Activated T-cell treated with anti-CD3 and anti-CD28 coated beads, Interleukin-2, amount 50 U/mL, for 72 hours (primary cell): ENCODE measurements at regions not wholly inside any gene's neighbourhood (a gene's known extent, or its start where the extent isn't known, plus 50 kb on each side); places are given as distances from the start of the nearest gene placed in this dataset.
A peak's percentile ranks its signal among the peaks of the same experiment; 100 is the strongest.

Source experiments
- ATAC-seq, 2 donors: fragments of 150-1000 bp; cut with Tn5 transposase; replicated peaks in 1 of 2; 2 replicates each; pipeline ENCODE4 v1.10.0; 2021; ENCODE audit warnings: moderate library complexity in 2 of 2, mild to moderate bottlenecking in 1 of 2
- DNase-seq, 2 donors: peaks; one replicate each; pipeline ENCODE4 v3.0.0; 2021 to 2022; ENCODE audit warnings: mixed read lengths in 1 of 2
- H3K27ac Mint-ChIP-seq: one replicate; pipeline ENCODE4 v1.8.0; 2022; ENCODE audit warnings: mild to moderate bottlenecking, moderate library complexity, mixed read lengths
- H3K27me3 Mint-ChIP-seq: one replicate; pipeline ENCODE4 v1.8.0; 2022; ENCODE audit warnings: low read depth, mixed read lengths
- H3K36me3 Mint-ChIP-seq, 2 donors: one replicate each; pipeline ENCODE4 v1.8.0; 2022; ENCODE audit warnings: mixed read lengths in 2 of 2, mild to moderate bottlenecking in 1 of 2; ENCODE audit not compliant: insufficient read depth in 2 of 2
- H3K4me1 Mint-ChIP-seq: one replicate; pipeline ENCODE4 v1.8.0; 2022; ENCODE audit warnings: low read depth, mixed read lengths
- H3K4me3 Mint-ChIP-seq, 2 donors: one replicate each; pipeline ENCODE4 v1.8.0; 2022; ENCODE audit warnings: mild to moderate bottlenecking in 2 of 2, mixed read lengths in 2 of 2, moderate library complexity in 2 of 2
- H3K9me3 Mint-ChIP-seq, 2 donors: one replicate each; pipeline ENCODE4 v1.8.0; 2022; ENCODE audit warnings: mixed read lengths in 2 of 2

DNA sequence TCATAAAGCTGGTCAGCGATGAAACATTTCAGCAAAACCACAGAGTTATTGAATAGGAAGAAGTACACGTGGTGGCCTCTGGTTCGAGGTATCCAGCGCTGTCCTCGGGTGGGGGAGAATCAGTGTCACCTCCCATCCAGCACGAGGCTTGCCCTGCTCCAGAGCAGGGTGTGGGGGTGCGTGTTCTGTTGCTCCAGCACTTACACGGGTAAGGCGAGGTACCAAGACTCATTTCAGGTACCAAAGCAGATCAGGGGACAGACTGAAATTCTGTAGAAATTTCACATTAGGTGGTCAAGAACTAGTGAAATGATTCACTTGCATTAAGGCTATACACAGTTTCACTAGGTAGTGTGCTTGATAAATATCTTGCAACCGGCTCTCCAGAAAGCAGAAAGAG, 164.2 kb upstream of the SOX1 start:
- ATAC-seq (no peak), DNase-seq (no peak)
- Mint-ChIP-seq H3K9me3 (peaks cover 3% of the 10 kb centered on the region in 2 donors), H3K4me3 (no peak overlapping the region), H3K27me3 (no peaks in the 10 kb centered on the region), H3K27ac (no peak overlapping the region), H3K36me3 (no peaks in the 10 kb centered on the region), H3K4me1 (no peaks in the 10 kb centered on the region)

DNA sequence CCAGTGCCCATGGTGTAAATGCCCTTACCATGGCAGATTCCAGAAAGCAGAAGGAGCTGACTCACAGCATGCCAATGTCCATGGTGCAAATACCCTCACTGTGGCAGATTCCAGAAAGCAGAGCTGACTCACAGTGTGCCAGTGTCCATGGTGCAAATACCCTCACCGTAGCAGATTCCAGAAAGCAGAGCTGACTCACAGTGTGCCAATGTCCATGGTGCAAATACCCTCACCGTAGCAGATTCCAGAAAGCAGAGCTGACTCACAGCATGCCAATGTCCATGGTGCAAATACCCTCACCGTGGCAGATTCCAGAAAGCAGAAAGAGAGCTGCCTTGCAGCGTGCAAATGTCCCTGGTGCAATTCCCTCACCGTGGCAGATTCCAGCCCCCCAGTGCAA, 163.8 kb upstream of the SOX1 start:
- H3K27ac Mint-ChIP-seq, result no peak overlapping the region
- no peaks in the 10 kb centered on the region for H3K27me3 Mint-ChIP-seq
- ATAC-seq (no peak), DNase-seq (no peak)
- no peaks in the 10 kb centered on the region for H3K4me1 Mint-ChIP-seq
- no peak overlapping the region for H3K4me3 Mint-ChIP-seq
- peaks cover 3% of the 10 kb centered on the region in 2 donors for H3K9me3 Mint-ChIP-seq
- H3K36me3 Mint-ChIP-seq, result no peaks in the 10 kb centered on the region

DNA sequence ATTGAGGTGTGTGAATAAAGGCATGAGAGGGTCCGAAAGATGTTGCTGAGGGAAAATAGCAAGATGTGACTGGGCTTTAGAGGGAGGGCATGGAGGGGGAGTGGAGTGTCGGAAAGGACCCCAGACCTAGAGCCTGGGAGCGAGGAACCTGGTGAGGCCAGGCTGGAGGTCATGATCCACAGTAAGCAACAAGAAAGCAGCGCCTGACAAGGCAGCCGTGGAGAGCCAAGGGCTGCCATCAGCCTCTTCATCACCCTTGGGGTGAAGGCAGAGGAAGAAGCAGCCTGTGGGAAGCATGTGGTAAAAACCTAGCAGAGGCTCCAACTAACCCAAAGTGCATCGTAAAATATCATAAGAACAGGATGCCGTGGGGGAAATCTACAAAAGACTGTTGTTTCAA, 162.8 kb upstream of the SOX1 start:
- no peak for ATAC-seq
- H3K36me3 Mint-ChIP-seq, result no peaks in the 10 kb centered on the region
- peaks cover 3% of the 10 kb centered on the region in 2 donors for H3K9me3 Mint-ChIP-seq

GRCh38 chr13:111904701-111905608, 162.0 kb upstream of the SOX1 start:
- no peaks in the 10 kb centered on the region for H3K36me3 Mint-ChIP-seq
- ATAC-seq, result no peak
- H3K4me1 Mint-ChIP-seq, result no peaks in the 10 kb centered on the region
- H3K4me3 Mint-ChIP-seq, result no peak overlapping the region
- H3K9me3 Mint-ChIP-seq, result peaks cover 3% of the 10 kb centered on the region in 2 donors
- H3K27me3 Mint-ChIP-seq, result no peaks in the 10 kb centered on the region
- H3K27ac Mint-ChIP-seq, result no peak overlapping the region
- no peak for DNase-seq

More for the DNA sequence above, 162.8 kb upstream of the SOX1 start:
- H3K27ac Mint-ChIP-seq, result no peak overlapping the region
- no peak for DNase-seq
- H3K4me3 Mint-ChIP-seq, result no peak overlapping the region
- H3K4me1 Mint-ChIP-seq, result no peaks in the 10 kb centered on the region
- no peaks in the 10 kb centered on the region for H3K27me3 Mint-ChIP-seq

DNA sequence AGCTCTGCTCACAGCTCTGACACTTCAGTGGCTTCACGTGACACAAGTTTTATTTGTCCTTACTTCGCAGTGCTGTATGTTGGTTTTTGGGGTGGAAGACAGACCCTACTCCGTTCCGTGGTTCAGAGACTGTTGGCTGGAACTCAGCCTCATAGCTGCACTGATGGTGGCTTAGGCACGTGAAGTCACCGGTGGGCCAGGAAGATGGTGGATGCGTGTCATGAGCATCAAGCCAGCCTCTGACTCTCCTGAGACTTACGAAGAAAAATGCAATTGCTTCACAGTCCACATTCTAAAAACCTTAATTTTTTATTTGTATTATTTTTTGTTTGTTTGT, 161.4 kb upstream of the SOX1 start:
- Mint-ChIP-seq H3K27me3 (no peaks in the 10 kb centered on the region), H3K9me3 (peaks cover 3% of the 10 kb centered on the region in 2 donors), H3K27ac (no peak overlapping the region), H3K4me1 (no peaks in the 10 kb centered on the region), H3K36me3 (no peaks in the 10 kb centered on the region), H3K4me3 (no peak overlapping the region)
- no peak for ATAC-seq
- no peak for DNase-seq

DNA sequence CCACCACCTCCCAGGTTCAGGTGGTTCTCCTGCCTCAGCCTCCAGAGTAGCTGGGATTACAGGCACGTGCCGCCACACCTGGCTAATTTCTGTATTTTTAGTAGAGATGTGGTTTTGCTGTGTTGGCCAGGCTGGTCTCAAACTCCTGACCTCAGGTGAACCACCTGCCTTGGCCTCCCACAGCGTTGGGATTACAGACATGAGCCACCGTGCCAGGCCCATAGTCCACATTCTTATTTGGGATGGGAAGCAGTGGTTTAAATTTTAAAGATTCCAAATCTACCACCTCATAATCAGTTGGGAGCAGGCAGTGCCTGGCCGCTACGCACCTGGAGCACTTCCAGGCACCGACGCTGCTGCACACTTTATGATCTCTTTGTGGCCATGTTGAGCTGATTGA, 160.6 kb upstream of the SOX1 start:
- H3K4me3 Mint-ChIP-seq, result no peak overlapping the region
- no peaks in the 10 kb centered on the region for H3K4me1 Mint-ChIP-seq
- ATAC-seq (no peak), DNase-seq (no peak)
- no peaks in the 10 kb centered on the region for H3K27me3 Mint-ChIP-seq
- H3K9me3 Mint-ChIP-seq, result peaks cover 3% of the 10 kb centered on the region in 2 donors
- no peak overlapping the region for H3K27ac Mint-ChIP-seq
- no peaks in the 10 kb centered on the region for H3K36me3 Mint-ChIP-seq

- H3K4me3 Mint-ChIP-seq, result no peak overlapping the region
- DNase-seq, result no peak
- H3K27ac Mint-ChIP-seq, result no peak overlapping the region
Measured at GRCh38 chr13:111906816-111907215, 160.1 kb upstream of the SOX1 start.

DNA sequence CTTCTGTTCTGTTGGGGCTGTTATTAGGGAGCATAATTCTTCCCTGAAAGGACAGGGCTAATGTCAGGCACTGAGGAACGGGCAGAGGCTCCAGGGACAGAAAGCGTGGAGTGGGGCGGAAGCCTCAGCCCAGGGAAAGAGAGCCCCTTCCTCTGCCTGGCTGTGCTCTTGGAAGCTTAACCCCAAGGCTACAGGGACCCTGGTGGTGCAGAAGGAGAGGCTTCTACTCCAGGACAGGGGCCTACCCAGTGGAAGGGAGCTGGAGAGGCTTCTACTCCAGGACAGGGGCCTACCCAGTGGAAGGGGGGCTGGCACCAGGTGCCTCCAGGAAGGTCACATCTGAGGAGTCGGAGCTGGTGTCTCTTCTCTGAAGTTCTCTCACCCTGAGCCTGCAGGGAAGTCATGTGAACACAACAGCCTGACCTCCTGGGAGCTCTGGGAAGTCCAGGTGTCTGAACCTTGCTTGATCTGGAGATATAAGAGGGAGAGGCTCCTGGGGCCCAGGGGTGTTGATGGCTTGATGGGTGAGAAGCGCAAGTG, 159.5 kb upstream of the SOX1 start:
- peak overlapping the region; percentile 18 for H3K27ac Mint-ChIP-seq
- peaks cover 3% of the 10 kb centered on the region in 2 donors for H3K9me3 Mint-ChIP-seq
- H3K4me1 Mint-ChIP-seq, result no peaks in the 10 kb centered on the region
- ATAC-seq (no peak), DNase-seq (no peak)
- no peak overlapping the region for H3K4me3 Mint-ChIP-seq
- no peaks in the 10 kb centered on the region for H3K36me3 Mint-ChIP-seq
- no peaks in the 10 kb centered on the region for H3K27me3 Mint-ChIP-seq

More at GRCh38 chr13:111906816-111907215, 160.1 kb upstream of the SOX1 start:
- Mint-ChIP-seq H3K9me3 (peaks cover 3% of the 10 kb centered on the region in 2 donors), H3K27me3 (no peaks in the 10 kb centered on the region), H3K4me1 (no peaks in the 10 kb centered on the region), H3K36me3 (no peaks in the 10 kb centered on the region)
- ATAC-seq, result no peak

DNA sequence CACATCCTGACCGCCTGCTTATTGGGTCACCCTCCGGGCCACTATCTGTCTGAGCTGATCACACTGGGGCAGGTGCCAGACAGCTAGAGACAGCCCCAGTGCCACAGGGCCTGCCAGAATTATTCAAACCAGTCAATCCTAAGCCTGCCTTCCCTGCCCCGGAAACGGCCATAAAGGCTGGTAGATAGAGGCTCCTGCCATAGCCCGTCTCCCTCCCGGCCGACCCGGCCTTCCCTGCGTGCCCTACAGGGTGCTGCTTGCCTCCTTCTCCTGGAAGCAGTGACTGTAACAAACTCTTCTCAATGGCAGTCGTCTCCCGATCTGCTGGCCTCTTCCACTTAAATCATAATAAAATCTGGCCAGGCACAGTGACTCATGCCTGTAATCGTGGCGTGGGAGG, 158.6 kb upstream of the SOX1 start:
- DNase-seq (no peak), ATAC-seq (no peak)
- Mint-ChIP-seq H3K4me3 (no peak overlapping the region), H3K36me3 (no peaks in the 10 kb centered on the region), H3K4me1 (no peaks in the 10 kb centered on the region), H3K27me3 (no peaks in the 10 kb centered on the region), H3K27ac (no peak overlapping the region), H3K9me3 (peaks cover 3% of the 10 kb centered on the region in 2 donors)

DNA sequence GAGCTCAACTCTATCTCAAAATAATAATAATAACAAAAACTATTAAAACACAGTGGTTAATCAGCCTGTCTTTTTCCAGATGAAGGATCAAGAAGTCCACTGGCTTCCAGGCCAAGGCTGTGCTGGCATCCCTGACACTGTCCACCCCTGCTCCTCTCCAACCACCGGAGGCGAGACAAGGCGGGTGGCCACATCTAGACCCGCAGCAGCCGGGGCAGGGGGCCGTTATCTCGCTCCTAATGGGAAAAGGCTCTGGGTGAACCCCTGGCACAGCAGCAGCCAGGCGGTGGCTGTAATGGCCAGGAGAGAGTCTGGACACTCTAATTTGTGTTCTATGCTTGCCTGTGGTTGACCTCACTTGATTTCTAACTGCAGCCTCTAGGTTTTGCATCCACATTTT, 158.0 kb upstream of the SOX1 start:
- H3K4me3 Mint-ChIP-seq, result no peak overlapping the region
- no peaks in the 10 kb centered on the region for H3K36me3 Mint-ChIP-seq
- no peaks in the 10 kb centered on the region for H3K4me1 Mint-ChIP-seq
- DNase-seq, result no peak
- no peak for ATAC-seq
- no peak overlapping the region for H3K27ac Mint-ChIP-seq
- H3K27me3 Mint-ChIP-seq, result no peaks in the 10 kb centered on the region
- peaks cover 3% of the 10 kb centered on the region in 2 donors for H3K9me3 Mint-ChIP-seq

- Mint-ChIP-seq H3K27me3 (no peaks in the 10 kb centered on the region), H3K4me3 (no peak overlapping the region)
Measured at GRCh38 chr13:111909501-111909900, 157.4 kb upstream of the SOX1 start.

GRCh38 chr13:111909971-111910671, 156.8 kb upstream of the SOX1 start:
- DNase-seq (no peak), ATAC-seq (no peak)
- H3K4me3 Mint-ChIP-seq, result no peak overlapping the region
- H3K36me3 Mint-ChIP-seq, result no peaks in the 10 kb centered on the region
- no peaks in the 10 kb centered on the region for H3K27me3 Mint-ChIP-seq
- H3K9me3 Mint-ChIP-seq, result peaks cover 3% of the 10 kb centered on the region in 2 donors
- no peak overlapping the region for H3K27ac Mint-ChIP-seq
- no peaks in the 10 kb centered on the region for H3K4me1 Mint-ChIP-seq

More at GRCh38 chr13:111909501-111909900, 157.4 kb upstream of the SOX1 start:
- ATAC-seq (no peak), DNase-seq (no peak)
- Mint-ChIP-seq H3K27ac (no peak overlapping the region), H3K36me3 (no peaks in the 10 kb centered on the region), H3K4me1 (no peaks in the 10 kb centered on the region), H3K9me3 (peaks cover 3% of the 10 kb centered on the region in 2 donors)

DNA sequence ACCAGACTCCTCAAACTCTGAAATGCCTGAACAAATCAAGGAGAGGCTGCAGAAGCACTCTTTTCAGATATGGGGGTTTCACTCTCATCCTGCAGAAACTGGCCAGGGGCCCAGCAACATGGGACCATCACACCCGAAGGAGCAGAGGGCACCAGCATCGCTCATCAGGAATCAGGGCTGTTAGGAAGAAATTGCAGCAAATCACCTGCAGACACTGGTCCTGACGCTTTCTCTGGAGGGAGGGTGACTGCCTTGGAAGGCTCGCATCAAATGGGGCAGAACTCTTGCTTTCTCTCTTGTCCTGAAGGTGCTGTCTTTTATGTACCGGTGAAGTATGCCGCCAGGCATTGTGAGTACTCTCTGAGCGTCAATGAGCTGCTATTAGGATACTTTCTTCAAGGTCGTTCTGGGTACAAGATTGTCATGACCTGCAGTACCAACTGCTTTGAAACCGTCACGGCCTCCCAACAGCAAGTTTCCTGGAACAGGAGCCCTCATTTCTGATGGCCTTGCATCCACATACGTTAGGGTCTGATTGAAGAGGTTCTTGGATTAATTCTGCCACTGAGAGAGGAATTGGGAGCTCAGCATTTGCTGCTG, 155.7 kb upstream of the SOX1 start:
- H3K4me3 Mint-ChIP-seq, result no peak overlapping the region
- DNase-seq (no peak), ATAC-seq (no peak)
- H3K4me1 Mint-ChIP-seq, result no peaks in the 10 kb centered on the region
- H3K9me3 Mint-ChIP-seq, result no peaks in the 10 kb centered on the region
- no peaks in the 10 kb centered on the region for H3K27me3 Mint-ChIP-seq
- H3K27ac Mint-ChIP-seq, result no peak overlapping the region
- H3K36me3 Mint-ChIP-seq, result no peaks in the 10 kb centered on the region
